ENCODE measurements at regions not wholly inside any gene's neighbourhood (a gene's known extent, or its start where the extent isn't known, plus 50 kb on each side); places are given as distances from the start of the nearest gene placed in this dataset.

DNA sequence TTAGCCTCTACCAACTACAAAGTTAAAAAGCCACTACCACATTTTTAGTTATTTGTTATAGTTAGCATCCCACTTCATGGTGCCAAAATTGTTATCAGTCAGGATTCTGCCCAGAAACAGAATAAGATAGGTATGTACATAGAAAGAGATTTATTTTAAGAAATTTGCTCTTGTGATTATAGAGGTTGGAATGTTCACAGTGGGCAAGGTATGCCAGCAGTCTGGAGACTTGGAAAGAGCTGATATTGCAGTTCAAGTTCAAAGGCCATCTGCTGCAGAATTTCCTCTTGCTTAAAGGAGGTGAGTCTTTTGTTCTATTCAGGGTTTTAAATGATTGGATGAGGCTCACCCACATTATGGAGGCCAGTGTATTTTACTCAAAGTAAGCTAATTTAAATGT lies 143.8 kb upstream of the POU1F1 start:
- DNase-seq (ENCODE audit: low spot score), result no peak

DNA sequence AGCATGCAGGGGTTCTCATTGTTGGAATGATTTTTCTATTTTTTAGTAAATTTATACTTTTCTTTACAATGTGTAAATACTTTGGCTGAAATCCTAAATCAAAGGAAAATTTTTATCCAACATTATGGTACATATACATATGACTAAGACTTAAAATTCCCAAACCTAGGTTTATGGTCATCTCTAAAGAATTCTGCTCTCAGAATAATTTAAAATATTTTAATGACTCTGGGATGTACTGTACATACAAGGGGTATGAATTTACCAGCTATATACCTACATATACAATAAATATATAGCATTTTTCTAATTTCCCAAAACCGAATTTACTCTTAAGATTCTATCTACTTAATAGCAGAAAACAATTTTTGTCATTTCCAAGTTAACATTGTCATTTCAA lies 137.9 kb upstream of the POU1F1 start:
- DNase-seq (ENCODE audit: low spot score), result no peak

DNA sequence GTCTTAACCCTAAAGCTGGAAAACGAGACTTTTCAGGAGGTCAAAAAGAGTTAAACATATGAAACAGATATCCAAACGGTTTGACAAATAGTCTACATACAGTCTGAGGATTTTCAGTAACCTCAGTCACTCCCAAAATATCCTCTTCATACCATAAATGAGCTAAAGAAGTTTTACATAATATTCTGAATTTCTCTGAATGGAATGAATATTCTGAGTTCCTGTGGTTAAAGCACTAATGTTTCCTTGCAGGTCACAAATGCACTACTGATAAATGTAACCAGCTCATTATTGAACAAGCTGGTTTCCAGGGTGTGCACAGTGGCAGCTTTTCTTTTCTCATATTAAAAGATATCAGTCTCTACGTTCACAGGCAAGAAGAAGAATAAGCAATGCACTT lies 137.4 kb upstream of the POU1F1 start:
- DNase-seq (ENCODE audit: low spot score), result no peak

DNA sequence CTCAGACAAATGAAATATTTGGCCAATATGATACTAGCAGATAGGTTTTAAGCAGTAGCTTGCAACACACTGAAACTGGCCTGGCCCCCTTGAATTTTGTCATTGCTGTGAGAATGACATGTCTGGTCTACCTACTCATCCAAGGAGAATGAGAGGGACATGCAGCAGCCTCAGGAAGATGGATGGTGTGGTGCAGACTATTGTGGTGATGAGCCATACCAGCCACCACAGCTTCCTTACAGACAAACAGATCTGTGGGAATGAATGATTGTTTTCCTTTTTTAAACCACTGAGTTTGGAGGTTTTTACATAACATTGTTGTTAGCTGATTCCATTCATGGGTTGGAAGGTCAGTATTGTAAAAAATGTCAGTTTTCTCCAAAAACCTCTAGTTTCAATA lies 133.7 kb upstream of the POU1F1 start:
- DNase-seq (ENCODE audit: low spot score), result no peak

DNA sequence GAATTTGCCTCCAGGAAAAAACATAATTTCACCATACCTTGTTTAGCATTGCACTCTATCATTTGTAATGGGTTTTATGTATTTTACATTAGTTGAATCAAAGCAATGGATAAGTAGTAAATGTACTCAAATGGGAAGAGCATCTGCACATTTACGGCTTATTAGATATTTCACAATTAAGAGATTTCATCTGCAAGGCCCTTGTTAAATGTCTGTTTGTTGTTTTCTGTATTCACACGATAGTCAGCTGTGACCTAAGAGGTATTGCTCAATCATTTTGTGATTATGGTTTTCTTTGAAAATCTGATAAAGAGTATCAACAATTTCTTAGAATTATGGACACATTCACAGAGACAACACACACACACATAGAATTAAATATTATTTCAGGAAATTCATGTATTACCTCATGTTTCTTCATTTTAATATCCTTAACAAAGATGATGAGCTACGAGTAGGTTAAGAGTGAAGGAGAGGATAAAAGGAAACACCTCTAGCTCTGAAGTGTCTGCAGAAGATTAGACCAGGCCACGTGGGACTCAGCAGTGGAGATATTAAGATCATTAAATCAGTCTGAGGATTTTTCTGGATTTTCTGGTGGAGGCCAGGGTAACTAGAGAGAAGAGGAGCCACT lies 121.9 kb upstream of the POU1F1 start:
- DNase-seq (ENCODE audit: low spot score), result no peak

DNA sequence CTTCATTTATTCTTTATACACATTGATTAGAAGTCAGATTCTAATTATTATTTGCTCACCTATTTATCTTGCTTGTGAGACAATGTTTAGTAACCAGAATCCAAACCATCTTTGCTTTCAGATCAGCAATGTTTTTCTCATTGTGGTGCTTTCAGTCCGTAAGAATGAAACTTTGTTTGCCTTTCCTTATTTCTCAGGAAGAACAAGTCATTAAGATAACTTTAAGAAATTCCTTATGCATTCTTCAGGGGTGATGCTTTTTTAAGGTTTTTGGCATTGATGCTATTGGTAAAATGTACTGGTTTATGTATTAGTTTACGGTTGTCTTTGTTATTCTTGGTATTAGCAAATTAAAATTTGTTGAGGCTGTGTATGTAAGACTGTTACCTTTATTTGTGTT lies 120.8 kb upstream of the POU1F1 start:
- no peak for DNase-seq (ENCODE audit: low spot score)

DNA sequence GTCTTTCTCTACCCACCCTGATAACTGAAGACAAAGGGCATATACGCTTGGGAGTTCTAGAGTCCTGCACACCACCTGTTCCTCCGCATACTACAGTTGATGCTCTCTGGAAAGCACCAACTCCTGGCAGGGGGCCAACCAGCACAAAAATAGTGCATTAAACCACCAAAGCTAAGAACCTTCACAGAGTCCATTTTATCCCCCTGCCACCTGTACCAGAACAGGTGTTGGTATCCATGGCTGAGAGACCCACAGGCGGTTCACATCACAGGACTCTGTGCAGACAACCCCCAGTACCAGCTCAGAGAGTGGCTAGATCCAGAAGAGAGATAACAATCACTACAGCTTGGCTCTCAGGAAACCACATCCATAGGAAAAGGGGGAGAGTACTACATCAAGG lies 114.4 kb upstream of the POU1F1 start:
- no peak for DNase-seq (ENCODE audit: low spot score)

DNA sequence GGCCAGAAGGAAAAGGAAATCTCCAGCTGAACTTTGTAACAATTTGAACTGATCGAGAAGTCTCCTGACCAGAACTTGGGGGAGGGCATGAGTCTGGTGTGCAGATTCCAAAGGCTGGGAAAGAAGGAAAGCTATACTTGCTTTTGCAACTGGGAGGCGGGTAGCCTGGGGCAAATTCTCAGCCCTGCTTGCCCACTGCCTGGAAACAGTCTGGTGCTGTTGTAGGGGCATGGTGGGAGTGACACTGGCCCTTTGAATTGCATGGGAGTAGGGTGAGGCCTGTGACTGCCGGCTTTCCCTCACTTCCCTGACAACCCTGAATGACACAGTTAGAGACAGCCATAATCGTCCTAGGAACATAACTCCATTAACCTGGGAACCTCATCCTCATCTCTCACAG lies 114.0 kb upstream of the POU1F1 start:
- DNase-seq (ENCODE audit: low spot score), result no peak

DNA sequence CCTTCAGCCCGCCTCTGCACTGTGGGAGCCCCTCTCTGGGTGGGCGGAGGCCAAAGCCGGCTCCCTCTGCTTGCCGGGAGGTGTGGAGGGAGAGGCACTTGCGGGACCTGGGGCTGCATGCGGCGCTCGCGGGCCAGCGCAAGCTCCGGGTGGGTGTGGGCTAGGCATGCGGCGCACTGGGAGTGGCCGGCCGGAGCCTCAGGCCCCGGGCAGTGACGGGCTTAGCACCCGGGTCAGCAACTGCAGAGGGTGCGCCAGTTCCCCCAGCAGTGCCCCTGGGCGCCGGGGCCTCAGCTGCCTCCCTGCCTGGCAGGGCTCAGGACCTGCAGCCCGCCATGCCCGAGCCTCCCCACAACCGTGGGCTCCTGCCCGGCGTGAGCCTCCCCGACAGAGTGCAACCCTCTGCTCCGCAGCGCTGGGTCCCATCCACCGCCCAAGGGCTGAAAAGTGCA lies 98.9 kb upstream of the POU1F1 start:
- no peak for DNase-seq (ENCODE audit: low spot score)

DNA sequence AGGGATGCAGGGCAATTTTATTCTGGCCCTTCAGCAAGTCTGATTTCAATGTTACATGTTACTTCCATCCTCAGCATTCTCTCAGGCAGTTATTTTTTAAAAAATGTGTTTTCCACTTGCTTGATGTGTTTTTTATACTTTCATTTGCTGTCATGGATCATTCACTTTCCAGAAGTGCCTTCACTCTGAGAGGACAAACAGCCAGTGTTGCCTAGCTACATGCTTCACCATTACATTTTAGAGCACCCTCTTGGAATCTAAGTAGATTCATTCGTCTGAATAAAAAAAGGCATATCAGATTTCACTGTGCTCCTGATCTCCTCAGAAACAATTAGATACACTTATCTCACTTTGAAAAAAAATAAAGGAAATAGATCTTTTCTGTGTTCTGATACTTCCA lies 93.6 kb upstream of the POU1F1 start:
- DNase-seq (ENCODE audit: low spot score), result no peak

DNA sequence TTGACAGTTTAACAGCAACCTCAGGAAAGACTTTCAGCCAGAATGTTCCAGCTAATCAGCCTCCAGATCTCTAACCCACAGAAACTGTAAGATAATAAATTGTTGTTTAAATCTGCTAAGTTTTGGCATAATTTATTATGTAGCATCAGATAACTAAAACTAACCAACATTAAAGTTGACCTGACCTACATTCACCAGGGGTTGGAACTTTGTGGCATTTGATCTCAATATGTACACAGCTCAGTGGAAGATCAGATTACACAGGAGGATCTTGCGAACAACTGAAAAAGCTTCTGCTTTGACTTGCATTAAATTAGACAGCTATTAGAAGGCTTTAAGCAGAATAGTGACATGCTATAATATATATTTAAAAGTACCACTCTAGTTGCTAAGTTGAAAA lies 91.4 kb upstream of the POU1F1 start:
- no peak for DNase-seq (ENCODE audit: low spot score)

DNA sequence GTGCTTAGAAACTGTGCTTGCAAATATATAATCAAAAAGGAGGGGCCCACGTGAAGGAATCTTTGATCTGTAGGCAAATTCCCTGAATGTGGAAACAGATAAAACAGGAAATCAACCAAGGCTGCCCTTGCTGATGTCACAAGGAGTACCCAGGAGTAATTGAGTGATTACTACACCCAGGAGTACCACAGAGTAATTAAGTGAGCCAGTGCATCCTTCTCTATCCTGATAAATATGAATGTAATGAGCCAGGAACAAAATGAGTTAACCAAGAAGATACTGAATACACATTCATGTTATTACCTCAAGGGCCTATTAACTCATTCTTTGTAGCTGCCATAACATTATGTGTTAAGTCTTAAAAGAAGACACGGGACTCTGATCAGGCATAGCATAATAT lies 87.3 kb upstream of the POU1F1 start:
- DNase-seq (ENCODE audit: low spot score), result no peak

DNA sequence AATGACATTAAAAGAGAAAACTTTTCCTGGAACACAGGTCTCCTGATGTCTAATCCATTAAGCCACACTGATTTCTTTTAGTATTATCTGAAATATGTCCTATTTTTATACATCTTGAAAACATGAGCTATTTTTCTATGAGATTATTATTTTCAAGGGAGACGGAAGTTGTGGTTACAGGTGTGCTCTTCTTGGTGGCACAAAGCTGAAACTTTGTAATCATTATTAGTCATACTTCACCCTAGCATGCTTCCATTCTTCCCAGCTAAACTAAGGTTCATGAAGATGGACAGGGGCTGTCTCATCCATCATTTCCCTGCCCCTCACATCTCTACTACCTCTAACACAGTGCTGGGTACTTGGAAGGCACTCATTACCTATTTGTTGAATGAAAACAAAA lies 85.6 kb upstream of the POU1F1 start:
- DNase-seq (ENCODE audit: low spot score), result no peak

DNA sequence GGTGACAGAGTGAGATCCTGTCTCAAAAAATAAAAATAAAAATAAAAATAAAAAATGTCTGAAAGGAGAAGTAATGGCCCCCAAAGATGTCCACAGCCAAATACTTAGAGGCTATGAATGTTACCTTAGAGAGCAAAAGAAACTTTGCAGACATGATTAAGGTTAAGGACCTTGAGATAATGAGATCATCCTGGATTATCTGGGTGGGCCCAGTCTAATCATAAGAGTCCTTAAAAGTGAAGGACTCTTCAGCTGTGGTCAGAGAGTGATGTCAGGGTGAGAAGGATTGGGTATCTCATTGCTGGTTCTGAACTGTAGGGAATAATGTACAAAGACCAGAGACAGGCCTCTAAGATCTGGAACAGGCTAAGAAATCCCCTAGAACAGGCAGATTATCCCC lies 84.9 kb upstream of the POU1F1 start:
- no peak for DNase-seq (ENCODE audit: low spot score)

DNA sequence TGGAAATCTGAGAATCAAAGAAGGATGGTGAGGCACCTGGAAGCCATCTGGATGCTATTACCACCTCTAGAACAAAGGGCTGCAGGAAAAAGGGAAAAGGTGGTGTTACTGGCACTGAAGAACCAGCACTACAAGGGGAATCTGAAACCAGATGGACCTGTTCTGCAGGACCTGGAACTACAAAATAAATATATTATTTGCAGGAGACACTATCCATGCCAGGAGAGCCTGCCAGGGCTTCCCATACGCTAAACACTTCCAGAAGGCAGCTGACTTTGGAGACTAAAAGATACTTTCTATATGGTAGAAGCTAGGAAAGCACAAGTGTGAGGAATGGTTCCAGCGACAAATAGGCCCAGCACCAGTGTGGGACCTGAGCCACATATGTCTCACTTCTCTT lies 83.4 kb upstream of the POU1F1 start:
- no peak for DNase-seq (ENCODE audit: low spot score)

DNA sequence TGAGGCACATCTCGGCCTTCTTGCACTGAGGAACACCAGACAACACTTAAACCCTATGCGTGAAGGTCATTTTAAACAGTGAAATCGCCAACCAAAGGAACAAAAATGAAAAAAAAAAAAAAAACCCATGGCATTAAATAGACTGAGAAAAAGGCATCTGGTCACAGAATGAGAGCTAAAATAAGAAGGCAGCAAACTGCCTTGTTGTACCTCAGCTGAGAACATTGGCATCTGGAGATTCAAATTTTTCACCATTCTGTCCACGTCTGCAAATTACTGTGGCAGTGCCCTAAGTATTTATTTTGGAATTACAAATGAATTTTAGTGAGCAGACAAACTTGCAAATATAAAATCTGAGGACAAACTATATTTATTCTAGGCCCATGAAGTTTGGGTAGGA lies 82.6 kb upstream of the POU1F1 start:
- no peak for DNase-seq (ENCODE audit: low spot score)

DNA sequence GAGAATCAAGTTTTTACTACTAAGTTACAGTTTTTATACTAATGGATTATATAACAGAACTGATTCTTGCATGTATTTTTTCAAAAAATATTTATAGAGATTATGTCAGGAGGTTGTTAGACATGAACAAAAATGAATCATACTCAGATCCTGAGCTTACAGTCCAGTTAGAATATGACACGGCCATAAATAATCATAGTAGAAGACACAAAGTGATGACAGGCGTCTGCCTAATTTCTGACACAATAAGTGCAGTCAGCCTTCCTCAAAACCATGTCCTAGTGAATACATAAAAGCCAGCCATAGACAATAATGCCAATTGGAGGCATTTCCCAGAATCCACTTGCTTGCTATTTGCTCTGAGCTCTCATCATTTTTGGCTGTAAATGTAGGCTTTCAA lies 81.7 kb upstream of the POU1F1 start:
- no peak for DNase-seq (ENCODE audit: low spot score)

DNA sequence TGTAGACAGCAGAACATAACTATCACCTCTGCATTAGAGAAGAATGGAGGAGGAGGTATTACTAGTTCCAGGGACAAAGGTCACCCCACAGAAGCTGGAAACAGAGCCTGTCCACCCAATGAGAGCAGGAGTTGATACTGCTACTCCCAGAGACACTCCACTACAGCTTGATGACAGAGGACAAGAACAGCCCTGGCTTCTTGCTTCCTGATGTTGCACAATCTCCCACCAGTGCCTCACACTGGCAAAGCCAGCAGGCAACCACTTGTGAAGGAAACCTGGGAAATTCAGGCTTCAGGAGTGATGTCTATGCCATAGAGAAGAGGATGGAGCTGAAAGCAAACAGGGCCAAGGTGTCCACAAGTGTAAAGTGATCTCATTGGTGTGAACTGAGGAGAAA lies 78.0 kb upstream of the POU1F1 start:
- no peak for DNase-seq (ENCODE audit: low spot score)

DNA sequence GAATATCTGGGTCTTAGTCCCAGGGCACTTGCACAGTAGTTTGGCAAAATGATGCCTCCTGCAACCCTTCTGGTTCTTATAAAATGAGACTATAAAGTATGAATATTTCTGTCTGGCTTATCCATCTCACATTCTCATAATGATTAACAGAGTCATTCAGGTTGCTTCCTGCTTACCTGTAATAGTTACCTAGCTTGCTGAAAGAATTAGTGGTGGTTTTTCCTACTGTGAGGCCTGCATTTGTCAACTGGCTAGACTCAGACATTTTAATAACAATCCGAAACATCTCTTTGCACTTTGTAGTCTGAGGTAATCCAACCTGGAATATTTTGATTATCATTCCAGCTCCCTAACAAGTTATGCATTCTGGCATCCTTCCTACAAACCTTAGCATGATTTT lies 75.6 kb upstream of the POU1F1 start:
- DNase-seq (ENCODE audit: low spot score), result no peak

DNA sequence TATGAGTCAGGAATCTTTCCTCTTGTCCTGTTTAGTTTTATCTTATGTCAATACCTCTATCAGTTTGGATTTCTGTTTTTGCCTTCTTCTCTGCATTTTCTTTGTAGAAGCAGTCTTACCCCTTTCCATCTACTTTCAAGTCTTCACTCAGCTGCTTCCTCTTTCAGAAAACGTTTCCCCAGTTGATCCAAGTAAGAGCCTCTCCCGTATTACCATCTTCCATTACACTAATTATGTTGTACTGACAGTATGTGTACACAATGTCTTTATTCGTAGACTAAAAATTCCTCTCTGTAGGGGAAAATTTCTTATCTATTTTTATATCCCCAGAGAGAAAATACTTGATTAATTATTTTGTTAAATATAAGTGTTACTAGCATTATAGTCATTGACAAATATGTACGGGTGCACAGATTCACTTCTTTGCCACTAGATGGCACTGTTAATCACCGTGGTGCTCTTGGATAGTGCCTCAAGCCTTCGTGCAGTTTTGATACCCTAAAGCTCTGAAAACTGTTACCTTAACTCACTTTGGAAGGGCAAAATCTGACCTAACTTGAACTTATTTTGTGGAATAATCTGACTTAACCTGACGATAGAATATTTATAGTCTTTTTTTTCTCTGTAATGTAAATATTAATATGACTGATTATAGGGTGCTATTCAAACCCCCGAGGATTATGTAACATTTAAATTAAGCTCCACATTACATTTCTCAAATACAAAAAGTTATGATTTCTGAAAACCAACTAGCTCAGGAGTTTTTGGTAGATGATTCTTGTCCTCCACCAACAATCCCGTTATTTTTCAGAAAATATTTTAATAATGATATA lies 74.2 kb upstream of the POU1F1 start:
- peak; percentile 74 for DNase-seq (ENCODE audit: low spot score)

DNA sequence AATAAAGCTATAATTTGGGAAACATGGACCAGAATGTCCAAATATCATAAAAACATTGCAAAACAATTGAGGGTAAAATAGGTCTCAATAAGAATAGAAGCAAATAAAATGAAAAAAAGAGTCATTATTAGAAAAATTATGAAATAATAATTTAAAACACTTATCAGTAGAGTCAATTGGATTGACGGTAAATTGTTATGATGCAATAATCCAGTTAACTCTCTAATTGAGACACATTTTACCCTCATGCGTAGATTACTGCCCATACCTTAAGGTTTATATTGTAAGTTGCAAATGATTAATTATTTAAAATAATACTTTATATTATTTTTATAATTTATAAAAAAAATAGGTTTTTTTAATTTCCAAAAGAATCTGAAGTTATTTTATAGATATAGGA lies 73.4 kb upstream of the POU1F1 start:
- DNase-seq (ENCODE audit: low spot score), result no peak

DNA sequence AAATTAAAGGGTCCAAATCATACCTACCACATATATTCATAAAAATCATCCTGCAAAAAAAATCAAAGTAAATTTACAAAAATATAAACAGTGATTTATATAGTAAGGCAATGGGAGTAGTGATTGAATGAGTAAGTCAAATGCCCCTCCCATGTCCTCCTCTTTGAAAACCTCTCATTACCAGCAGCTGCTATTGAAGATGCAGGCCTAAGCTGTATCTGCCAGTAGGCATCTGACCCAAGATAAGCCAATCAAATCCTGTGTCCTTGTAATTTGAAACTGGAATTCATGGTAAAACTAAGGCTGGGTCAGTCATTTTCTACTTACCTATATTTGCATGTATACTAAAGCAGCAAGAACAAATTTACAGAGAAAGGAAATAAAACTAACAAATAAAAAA lies 60.4 kb upstream of the POU1F1 start:
- DNase-seq (ENCODE audit: low spot score), result no peak

DNA sequence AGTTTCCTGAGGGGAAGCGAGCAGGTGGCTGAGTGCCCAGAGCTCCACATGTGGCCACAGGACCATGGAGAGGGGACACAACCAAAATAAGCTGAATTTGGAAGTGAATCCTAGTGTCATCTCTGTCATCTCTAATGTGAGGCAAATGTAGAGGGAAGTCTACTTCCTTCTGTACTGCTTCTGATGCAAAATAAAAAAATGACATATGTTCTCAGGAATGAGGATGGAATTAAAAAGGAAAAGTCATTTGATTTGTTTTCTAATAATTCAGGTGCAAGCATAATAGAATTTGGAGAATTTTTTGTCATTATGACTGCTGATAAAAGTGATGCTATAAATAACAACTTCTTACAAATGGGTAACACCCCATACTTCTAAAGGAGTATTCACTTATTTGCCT lies 59.5 kb upstream of the POU1F1 start:
- no peak for DNase-seq (ENCODE audit: low spot score)

DNA sequence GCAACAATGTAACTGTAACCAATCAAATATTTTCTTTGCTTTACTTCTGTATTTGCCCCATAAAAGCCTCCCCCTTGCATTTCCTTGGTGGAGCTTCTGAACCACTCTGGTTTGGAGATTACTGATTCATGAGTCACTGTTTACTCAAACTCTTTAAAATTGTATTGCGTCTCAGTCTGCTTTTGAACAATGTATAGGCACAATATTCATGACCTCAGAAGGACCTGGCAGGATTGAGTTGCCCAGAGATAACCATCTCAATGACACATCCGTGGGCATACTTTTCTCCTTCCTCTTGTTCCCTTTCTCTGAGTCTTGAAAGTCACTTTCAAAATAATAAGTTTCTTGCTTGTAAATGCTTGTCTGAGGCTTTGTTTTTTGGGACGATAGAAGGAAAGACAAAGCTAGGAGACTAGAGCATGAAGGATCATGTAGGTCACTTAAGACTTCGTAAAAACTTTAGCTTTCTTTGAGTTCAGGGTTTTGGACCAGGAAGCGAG lies 57.1 kb upstream of the POU1F1 start:
- DNase-seq (ENCODE audit: low spot score), result no peak
